NOMO-1 treated with dmso at 0.1 percent for 144 hours (cell line): ENCODE measurements at regions not wholly inside any gene's neighbourhood (a gene's known extent, or its start where the extent isn't known, plus 50 kb on each side); places are given as distances from the start of the nearest gene placed in this dataset.

Experiments
- DNase-seq: peaks from one replicate; lab custom pipeline; 2025; ENCODE audit not compliant: unreplicated experiment; lab: John Stamatoyannopoulos, UW

- no peak for DNase-seq
These were observed 399.8 kb upstream of the MEF2C start for GRCh38 chr5:89282554-89283510.

DNA sequence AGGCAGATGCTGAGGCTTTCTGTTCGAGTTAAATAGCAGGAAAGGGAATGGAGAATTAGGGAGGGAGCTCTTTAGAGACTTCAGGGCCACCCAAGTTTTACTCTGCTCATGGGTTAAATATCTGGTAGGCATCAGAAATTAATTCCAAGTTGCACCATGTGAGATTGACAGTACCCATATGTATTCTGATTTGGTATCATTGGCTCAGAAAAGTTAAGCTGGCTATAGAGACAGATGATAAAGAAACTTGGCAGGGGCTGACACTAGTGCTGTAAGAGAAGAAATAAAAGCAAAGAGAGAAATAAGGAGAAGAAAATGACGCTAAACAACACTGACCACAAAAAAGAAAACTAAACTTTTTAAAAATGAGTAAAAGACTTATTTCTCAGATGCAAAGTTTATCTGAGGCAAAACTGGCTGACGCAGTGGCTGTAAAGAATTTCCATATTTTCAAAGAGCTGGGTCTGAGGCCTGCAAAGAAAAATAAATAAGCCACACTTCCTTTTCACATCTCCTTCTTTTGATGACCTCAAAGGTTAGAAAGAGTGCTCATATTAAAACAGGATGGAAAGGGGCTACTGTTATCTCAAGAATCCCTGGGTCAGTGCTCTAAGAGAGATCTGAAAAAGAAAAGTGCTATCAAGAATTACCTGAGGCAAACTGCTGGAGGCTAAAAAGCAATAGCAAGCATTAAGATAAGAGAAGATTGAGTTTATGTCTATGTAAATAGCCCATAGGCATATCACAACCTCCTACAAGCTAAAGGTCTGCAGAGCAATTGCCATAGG, 399.0 kb upstream of the MEF2C start:
- DNase-seq = no peak

DNA sequence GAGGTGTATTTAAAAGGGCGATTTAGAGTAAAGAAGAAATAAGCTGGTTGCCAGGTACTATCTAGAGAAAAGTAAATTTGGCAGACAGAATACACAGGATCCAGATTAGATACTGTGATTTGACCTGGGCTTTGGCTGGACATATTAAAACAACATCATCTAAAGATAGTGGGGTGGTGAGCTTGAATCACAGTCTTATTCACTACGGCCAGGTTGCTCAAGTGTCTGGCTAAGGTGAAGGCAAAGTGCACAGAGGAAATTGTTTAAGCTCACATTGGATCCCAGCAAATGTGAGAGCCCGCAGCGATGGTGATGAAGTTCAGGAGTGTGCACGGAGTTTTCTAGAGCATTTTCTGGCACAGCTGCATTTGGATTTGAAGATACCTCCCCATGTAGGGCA, 398.2 kb upstream of the MEF2C start:
- no peak for DNase-seq

DNA sequence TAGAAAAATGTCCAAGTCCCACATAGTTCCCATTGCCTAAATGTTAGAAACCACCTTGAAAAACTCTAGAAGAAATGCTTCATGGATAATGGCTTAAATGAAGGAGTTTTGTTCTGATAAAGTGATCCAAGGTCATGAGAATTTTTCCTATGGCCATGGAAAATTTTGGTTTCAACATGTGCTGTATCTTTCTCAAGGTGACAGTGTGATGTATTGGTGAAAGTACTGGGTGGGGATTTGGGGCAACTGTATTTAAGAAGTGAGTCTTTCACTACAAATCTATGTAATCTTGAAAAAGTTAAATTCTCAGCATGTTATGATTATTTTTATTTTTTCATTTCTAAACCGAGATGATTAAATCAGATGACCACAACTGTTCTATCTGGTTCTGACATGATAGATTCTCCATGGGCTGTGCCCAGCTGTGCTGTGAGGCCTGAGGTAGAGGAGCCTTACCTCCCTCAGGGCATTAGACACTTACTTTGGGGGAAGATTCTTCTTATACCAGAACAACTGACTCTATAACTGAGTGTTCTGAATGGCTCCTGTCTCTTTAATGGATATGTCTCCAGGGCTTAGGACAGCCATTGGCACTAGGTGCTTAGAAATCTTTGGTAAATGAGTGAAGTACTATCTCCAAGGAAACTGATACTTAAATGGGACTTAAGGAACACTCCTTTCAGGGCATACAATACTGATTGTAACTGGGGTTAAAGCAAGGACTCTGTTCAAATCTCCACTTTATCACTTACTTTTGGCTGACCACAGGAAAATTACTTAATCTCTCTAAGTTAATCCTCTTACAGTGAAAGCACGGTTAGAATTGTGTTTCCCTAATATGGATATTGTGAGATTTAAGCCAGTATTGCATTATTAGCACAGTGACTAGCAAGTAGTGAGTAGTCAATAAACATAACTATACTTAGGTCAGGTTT, 397.4 kb upstream of the MEF2C start:
- DNase-seq = no peak

DNA sequence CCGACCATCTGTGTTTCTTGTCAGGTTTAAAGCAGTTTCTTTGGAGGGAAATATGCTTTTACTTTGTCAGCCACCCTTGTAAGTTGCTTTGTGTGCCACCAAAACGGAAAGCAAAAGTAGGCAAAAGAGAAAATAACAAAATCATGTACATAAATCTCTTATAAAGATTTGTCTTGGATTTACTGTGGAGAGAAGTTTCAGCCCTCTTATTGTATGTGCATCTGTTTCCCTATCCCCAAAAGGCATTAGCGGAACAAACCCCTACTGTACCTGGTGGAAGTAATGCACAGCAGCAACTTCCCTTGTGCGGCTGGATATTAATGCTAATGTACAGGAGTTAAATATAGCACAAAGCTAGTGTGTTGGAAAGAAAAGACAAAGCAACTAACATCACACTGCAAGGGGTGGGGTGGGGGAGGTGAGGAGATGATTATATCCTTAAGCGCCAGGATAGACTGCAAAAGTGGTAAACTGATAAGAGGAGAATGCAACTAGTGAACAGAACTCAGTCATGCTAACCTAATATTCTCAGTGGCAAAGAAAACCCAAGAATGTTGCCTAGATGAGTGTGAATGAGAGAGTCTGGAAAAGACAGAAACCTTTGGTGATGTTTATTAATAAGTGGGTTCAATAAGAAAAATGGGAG, 396.5 kb upstream of the MEF2C start:
- no peak for DNase-seq

- DNase-seq = no peak
These were observed 394.8 kb upstream of the MEF2C start for GRCh38 chr5:89277816-89278215.

DNA sequence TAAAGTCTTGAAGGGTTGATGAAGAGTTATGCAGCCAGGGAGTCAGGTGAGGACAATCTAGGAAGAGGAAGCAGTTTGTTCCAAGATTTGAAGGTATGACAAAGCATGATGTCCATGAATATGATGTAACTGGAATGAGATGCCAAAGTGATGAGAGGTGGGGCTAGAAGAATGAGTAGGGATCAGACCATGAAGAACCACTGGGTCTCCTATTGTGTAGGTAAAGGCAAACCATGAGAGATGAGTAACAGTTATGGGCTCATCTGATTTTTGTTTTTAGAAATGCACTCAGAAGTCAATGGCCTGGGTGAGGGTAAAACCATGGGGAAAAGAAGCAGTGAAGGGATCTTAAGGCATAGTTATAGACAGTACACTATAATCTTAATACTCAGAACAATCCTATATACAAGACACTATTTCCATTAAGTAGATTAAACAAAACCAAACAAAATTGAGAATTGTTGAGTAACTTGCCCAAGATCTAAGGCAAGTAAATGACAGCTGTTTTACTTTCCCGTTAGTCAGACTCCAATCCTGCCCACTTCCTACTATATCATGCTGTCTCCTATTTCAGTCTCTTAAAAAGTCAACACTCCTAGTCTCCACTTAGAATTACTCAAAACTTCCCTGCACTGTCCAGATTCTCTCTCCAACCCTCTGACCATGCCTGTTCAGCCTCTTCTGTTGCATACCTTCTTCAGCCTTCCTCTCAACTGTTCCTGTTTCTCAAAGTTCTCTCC, 393.8 kb upstream of the MEF2C start:
- DNase-seq = no peak

- DNase-seq = no peak
These were observed 392.3 kb upstream of the MEF2C start for GRCh38 chr5:89275066-89275855.

DNA sequence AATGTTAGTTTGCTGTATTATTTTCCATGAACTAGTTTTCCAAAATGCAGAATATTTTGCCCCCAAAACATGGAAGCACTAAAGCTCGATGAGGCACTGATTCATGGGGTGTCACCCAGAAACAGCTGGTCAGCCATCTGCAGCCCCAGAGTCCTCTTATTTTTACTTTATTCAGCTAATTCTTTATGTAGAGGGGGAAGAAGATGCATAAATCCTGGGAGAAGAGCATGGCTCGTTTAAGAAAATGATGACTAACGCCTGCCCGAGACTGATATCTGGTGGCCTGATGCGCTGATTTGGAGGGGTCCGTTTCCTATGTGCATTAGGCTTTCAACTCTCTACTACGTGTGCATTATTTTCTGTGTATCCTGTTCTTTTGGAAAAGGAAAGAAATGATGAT, 390.3 kb upstream of the MEF2C start:
- DNase-seq = no peak

DNA sequence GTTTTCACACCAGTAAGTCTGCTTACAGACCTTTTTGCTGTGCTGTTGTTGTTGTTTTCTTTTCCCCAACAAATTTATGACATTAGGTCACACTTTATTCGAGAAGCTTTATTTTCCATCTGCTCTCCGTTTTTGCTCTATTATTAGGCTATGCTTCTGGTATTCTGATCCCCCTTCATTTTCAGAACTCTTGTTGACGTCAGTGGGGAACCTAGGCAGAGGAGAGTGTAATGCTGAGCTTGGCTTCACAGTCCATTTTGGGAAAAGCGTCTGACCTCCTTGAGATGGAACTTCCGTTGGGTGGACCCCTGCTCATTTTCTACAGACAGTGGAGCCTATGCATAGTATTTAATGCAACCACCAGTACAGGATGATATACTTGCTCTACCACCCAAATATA, 387.9 kb upstream of the MEF2C start:
- DNase-seq = no peak

DNA sequence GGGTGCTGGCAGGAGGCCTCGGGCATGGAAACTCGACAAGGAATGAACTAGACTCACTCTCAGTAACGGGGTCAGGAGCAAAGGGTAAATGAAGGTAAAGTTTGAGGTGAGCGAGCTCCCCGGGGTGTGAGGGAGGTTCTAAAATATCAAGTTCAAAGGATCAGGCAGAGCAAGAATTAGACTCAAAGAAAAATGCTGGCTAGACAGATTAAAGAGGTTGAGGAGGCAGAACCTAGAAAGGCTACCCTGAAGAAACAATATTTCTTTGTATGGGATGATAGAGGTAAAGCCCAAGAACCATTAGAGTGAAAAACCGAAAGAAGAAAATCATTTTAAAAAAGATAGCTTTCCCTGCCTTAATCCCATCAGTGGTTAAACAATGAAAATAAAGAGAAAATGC, 386.7 kb upstream of the MEF2C start:
- DNase-seq = no peak

- peak; percentile 23 for DNase-seq
These were observed 385.5 kb upstream of the MEF2C start for GRCh38 chr5:89268460-89268859.

DNA sequence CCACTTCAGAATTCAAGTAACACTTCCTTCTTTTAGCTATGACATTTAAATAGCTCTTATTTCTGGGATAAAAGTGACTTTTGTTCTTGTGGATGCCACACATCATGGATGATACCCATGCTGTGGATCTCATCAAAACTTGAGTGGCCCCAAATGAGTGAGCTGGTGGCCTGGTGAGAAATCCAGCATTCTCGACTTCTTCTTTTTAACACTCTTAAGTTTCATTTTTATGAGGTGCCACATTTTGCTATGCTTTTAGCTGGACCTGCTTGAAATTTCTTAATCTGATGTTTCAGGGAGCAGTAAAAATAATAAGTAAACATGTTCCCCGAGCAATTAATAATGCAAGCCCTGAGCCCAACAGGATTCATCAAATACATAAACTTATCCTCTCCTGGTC, 384.8 kb upstream of the MEF2C start:
- no peak for DNase-seq

GRCh38 chr5:89265511-89266179, 382.7 kb upstream of the MEF2C start:
- no peak for DNase-seq

GRCh38 chr5:89263846-89264245, 380.9 kb upstream of the MEF2C start:
- DNase-seq = no peak

GRCh38 chr5:89262030-89262429, 379.0 kb upstream of the MEF2C start:
- no peak for DNase-seq

DNA sequence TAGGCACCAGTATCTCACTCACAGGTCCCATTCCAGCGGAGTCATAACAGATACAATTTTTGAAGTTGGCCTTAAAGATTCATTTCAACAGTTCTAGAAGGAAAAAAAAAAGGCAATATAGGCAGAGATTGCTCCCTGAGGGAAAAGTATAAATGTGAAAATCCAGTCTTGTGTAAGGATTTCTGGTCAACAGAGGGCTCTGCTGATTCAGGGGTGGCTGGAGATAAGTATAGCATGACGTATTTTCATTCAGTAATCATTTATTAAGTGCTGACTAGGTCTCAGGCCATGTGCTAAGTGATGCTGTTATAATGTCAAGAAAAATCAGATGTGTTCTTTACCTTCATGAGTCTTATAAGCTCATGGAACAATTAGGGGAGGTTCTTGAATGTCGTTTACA, 377.3 kb upstream of the MEF2C start:
- no peak for DNase-seq

DNA sequence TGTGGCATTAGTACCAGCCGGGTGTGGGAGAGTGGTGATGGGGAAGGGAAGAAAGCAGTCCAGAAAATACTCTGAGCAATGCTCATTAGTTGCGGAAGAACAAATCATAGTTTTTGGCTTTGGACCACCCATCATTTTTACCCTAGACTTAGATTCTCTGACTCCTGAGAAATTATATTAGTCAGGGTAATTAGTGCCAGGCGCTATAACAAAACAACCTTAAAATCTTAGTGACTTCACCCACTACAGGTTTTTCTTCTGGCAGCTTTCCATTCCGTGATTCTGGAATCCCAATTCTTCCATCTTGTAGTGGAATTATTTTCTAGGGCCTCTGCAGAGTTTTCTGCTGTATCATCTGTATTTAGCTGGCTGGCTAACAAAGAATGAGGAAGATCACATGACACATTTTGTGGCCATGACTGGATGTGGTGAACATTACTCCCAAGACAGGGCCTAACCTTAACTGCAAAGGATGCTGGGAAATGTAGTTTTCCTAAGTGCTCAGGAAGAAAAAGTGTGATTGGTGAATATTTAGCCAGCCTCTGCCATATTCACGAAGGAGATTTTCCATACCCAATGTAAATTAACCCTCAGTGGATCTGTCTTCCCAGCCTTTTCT, 373.0 kb upstream of the MEF2C start:
- DNase-seq = no peak
